ENCODE measurements at regions not wholly inside any gene's neighbourhood (a gene's known extent, or its start where the extent isn't known, plus 50 kb on each side); places are given as distances from the start of the nearest gene placed in this dataset.

GRCh38 chr10:70981936-70982335, 93.6 kb upstream of the PCBD1 start:
- TF ChIP-seq CTCF (conservative IDR thresholded peaks at IDR 0.05; ENCODE audit: low read depth, low read length) (no peak), MAZ (IDR thresholded peaks at IDR 0.05; ENCODE audit: borderline replicate concordance, low read depth, low read length) (no peak)

Measured in IMR-90 (cell line).